GM06990 (cell line): ENCODE measurements at regions not wholly inside any gene's neighbourhood (a gene's known extent, or its start where the extent isn't known, plus 50 kb on each side); places are given as distances from the start of the nearest gene placed in this dataset.

Experiments
- DNase-seq: peaks from one replicate; pipeline ENCODE4 v3.0.0-alpha.2; 2011; ENCODE audit not compliant: insufficient read length; ENCODE audit errors: extremely low read depth
- H3K27me3 ChIP-seq: replicated peaks from 2 replicates; pipeline ENCODE4 v1.6.0; 2011; ENCODE audit warnings: low read length; ENCODE audit not compliant: control insufficient read depth, insufficient read depth
- H3K36me3 ChIP-seq: 2 replicates; pipeline ENCODE4 v1.5.1; 2011; ENCODE audit warnings: low read length; ENCODE audit not compliant: control insufficient read depth, insufficient read depth
- H3K4me3 ChIP-seq: replicated peaks from 2 replicates; pipeline ENCODE4 v1.5.1; 2011; ENCODE audit warnings: low read depth, mild to moderate bottlenecking, control low read depth, low read length
- CTCF ChIP-seq: IDR thresholded peaks from 2 replicates; pipeline ENCODE4 v1.5.1; 2011; ENCODE audit warnings: low read length, control low read depth, mild to moderate bottlenecking, inconsistent platforms; ENCODE audit not compliant: insufficient read depth, poor library complexity, severe bottlenecking

GRCh38 chr12:61810486-61810885 lies 449.7 kb upstream of the USP15 start:
- Histone ChIP-seq H3K27me3 (no peaks in the 10 kb centered on the region), H3K36me3 (no peaks in the 10 kb centered on the region), H3K4me3 (no peak overlapping the region)
- DNase-seq: no peak
- no peak for TF ChIP-seq CTCF

GRCh38 chr12:61821381-61821780 lies 438.8 kb upstream of the USP15 start:
- Histone ChIP-seq H3K27me3 (no peaks in the 10 kb centered on the region), H3K36me3 (no peaks in the 10 kb centered on the region), H3K4me3 (no peak overlapping the region)
- no peak for TF ChIP-seq CTCF
- DNase-seq: no peak

DNA sequence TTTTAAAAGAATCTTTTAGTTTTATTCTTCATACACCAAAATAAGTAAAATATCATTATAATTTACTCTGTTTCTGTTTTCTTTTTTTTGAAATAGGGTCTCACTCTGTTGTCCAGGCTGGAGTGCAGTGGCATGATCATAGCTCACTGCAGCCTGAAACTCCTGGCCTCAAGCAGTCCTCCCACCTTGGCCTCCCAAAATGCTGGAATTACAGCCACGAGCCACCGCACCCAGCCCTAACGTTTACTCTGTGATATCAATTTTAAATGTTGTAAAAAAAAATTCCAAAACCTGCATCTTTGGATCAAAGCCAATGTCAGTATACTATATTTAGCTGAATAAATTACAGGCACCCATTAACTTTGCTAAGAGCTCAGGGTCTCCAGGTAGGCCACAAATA lies 437.1 kb upstream of the USP15 start:
- DNase-seq: no peak
- H3K36me3 ChIP-seq: no peaks in the 10 kb centered on the region
- H3K27me3 ChIP-seq: no peaks in the 10 kb centered on the region
- no peak for TF ChIP-seq CTCF
- no peak overlapping the region for H3K4me3 ChIP-seq

- DNase-seq: no peak
- no peak for TF ChIP-seq CTCF
These were observed 413.4 kb upstream of the USP15 start for GRCh38 chr12:61846765-61847164.

DNA sequence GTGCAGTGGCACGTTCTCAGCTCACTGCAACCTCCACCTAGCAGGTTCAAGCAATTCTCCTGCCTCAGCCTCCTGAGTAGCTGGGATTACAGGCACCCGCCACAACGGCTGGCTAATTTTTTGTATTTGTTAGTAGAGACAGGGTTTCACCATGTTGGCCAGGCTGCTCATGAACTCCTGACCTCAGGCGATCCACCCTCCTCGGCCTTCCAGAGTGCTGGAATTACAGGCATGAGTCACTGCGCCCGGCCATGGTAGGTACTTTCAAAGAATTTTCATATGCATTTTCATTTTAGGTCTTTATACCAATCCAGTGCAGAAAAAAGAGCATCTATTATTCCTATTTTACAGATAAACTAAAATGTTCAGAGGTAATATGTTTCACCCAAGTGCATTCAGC lies 411.3 kb upstream of the USP15 start:
- no peaks in the 10 kb centered on the region for H3K36me3 ChIP-seq
- no peak for TF ChIP-seq CTCF
- no peaks in the 10 kb centered on the region for H3K27me3 ChIP-seq
- DNase-seq: no peak
- H3K4me3 ChIP-seq: no peak overlapping the region

More at GRCh38 chr12:61846765-61847164, 413.4 kb upstream of the USP15 start:
- H3K4me3 ChIP-seq: no peak overlapping the region
- H3K27me3 ChIP-seq: no peaks in the 10 kb centered on the region
- no peaks in the 10 kb centered on the region for H3K36me3 ChIP-seq

DNA sequence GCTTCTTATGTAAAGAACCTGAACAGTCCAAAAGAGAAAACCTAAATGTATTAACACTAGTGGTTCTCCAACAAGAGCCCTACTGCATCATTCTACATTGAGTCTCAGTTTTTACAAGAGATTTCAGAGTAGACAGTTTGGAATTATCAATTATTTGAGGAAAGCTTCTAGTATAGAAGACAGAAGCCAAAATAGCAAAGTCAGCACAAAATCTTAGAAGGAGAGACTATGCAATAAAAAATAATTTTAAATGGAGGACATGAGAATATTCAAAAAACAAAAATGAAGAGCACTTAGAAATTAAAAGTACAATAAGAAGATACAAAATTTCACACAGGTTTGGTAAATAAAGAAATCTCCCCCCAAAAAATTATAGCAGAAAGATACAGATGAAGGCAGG lies 406.3 kb upstream of the USP15 start:
- DNase-seq: no peak
- no peak overlapping the region for H3K4me3 ChIP-seq
- no peak for TF ChIP-seq CTCF
- H3K36me3 ChIP-seq: no peaks in the 10 kb centered on the region
- no peaks in the 10 kb centered on the region for H3K27me3 ChIP-seq
